HEK293 (cell line): ENCODE measurements at regions not wholly inside any gene's neighbourhood (a gene's known extent, or its start where the extent isn't known, plus 50 kb on each side); places are given as distances from the start of the nearest gene placed in this dataset.

Experiments used
- CTCF ChIA-PET: fragments of 350-600 bp; formaldehyde crosslinking; extraction: SDS; loops from one replicate; lab custom pipeline; 2021; ENCODE audit warnings: antibody characterized with exemption; lab: Yijun Ruan, JAX
- POLR2A ChIA-PET: fragments of 300-600 bp; formaldehyde crosslinking; extraction: SDS; loops from one replicate; lab custom pipeline; 2020; ENCODE audit warnings: antibody characterized with exemption, inconsistent platforms; lab: Yijun Ruan, JAX
- H3K27ac ChIP-seq: fragments of 200-500 bp; sonication (Bioruptor generic); 2 replicates; pipeline ENCODE4 v1.5.1; 2014; ENCODE audit warnings: low read depth, low read length, control low read depth, inconsistent platforms; ENCODE audit errors: extremely low read depth
- H3K36me3 ChIP-seq, 2 experiments: fragments of 200-500 bp in 1 of 2; sonication (Bioruptor generic) in 1 of 2; 1 replicate in 1 of 2; 2 replicates in 1 of 2; pipeline ENCODE4 v1.5.1; 2014 to 2017; ENCODE audit warnings: inconsistent platforms in 2 of 2, low read length in 2 of 2; ENCODE audit not compliant: control insufficient read depth in 2 of 2, insufficient read depth in 1 of 2
- H3K4me1 ChIP-seq: fragments of 200-500 bp; sonication (Bioruptor generic); 2 replicates; pipeline ENCODE4 v1.5.1; 2014; ENCODE audit warnings: mild to moderate bottlenecking, low read length, inconsistent platforms; ENCODE audit not compliant: control insufficient read depth, insufficient read depth
- H3K4me3 ChIP-seq: 2 replicates; pipeline ENCODE4 v1.5.1; 2011; ENCODE audit warnings: low read depth, mild to moderate bottlenecking, control low read depth, low read length, moderate library complexity
- H3K9me3 ChIP-seq: fragments of 200-500 bp; sonication (Bioruptor generic); 2 replicates; pipeline ENCODE4 v1.5.1; 2014; ENCODE audit warnings: low read depth, low read length, inconsistent platforms; ENCODE audit not compliant: control insufficient read depth, insufficient read depth
- GLIS1 ChIP-seq: fragments of 450-650 bp; formaldehyde crosslinking; IDR thresholded peaks from 2 replicates; pipeline ENCODE4 v1.5.1; 2016; ENCODE audit warnings: missing biosample characterization, missing genetic modification characterization
- OSR2 ChIP-seq: fragments of 450-650 bp; formaldehyde crosslinking; IDR thresholded peaks from 2 replicates; pipeline ENCODE4 v1.5.1; 2016; ENCODE audit warnings: missing biosample characterization, missing genetic modification characterization
- REPIN1 ChIP-seq: fragments of 450-650 bp; formaldehyde crosslinking; IDR thresholded peaks from 2 replicates; pipeline ENCODE4 v1.5.1; 2017; ENCODE audit warnings: missing biosample characterization, missing genetic modification characterization, low read depth
- TCF7L2 ChIP-seq: IDR thresholded peaks from 2 replicates; pipeline ENCODE4 v1.6.1; 2011; ENCODE audit warnings: low read depth, mild to moderate bottlenecking, inconsistent platforms, low read length, moderate library complexity, borderline replicate concordance
- ZBTB1 ChIP-seq: fragments of 450-650 bp; formaldehyde crosslinking; IDR thresholded peaks from 2 replicates; pipeline ENCODE4 v1.5.1; 2016; ENCODE audit warnings: missing biosample characterization, missing genetic modification characterization
- ZFP37 ChIP-seq: fragments of 450-650 bp; formaldehyde crosslinking; IDR thresholded peaks from 2 replicates; pipeline ENCODE4 v1.5.1; 2016; ENCODE audit warnings: missing biosample characterization, missing genetic modification characterization
- ZNF10 ChIP-seq: fragments of 450-650 bp; formaldehyde crosslinking; IDR thresholded peaks from 2 replicates; pipeline ENCODE4 v1.5.1; 2017; ENCODE audit warnings: missing biosample characterization, missing genetic modification characterization
- ZNF112 ChIP-seq: fragments of 450-650 bp; formaldehyde crosslinking; IDR thresholded peaks from 2 replicates; pipeline ENCODE4 v1.5.0; 2017; ENCODE audit warnings: missing biosample characterization, missing genetic modification characterization
- ZNF155 ChIP-seq: fragments of 450-650 bp; formaldehyde crosslinking; IDR thresholded peaks from 2 replicates; pipeline ENCODE4 v1.5.1; 2016; ENCODE audit warnings: missing biosample characterization, missing genetic modification characterization
- ZNF211 ChIP-seq: fragments of 450-650 bp; formaldehyde crosslinking; IDR thresholded peaks from 2 replicates; pipeline ENCODE4 v1.5.1; 2016; ENCODE audit warnings: low read depth, missing biosample characterization, missing genetic modification characterization
- ZNF223 ChIP-seq: fragments of 450-650 bp; formaldehyde crosslinking; IDR thresholded peaks from 2 replicates; pipeline ENCODE4 v1.5.1; 2016; ENCODE audit warnings: missing biosample characterization, missing genetic modification characterization
- ZNF292 ChIP-seq: fragments of 450-650 bp; formaldehyde crosslinking; IDR thresholded peaks from 2 replicates; pipeline ENCODE4 v1.5.1; 2016; ENCODE audit warnings: low read depth, missing biosample characterization, missing genetic modification characterization, borderline replicate concordance
- ZNF302 ChIP-seq: fragments of 450-650 bp; formaldehyde crosslinking; IDR thresholded peaks from 2 replicates; pipeline ENCODE4 v1.5.1; 2016; ENCODE audit warnings: missing biosample characterization, missing genetic modification characterization, low read depth
- ZNF549 ChIP-seq: fragments of 450-650 bp; IDR thresholded peaks from 2 replicates; pipeline ENCODE4 v1.5.1; 2018; ENCODE audit warnings: missing biosample characterization, missing genetic modification characterization, mild to moderate bottlenecking, inconsistent platforms, moderate library complexity
- ZNF610 ChIP-seq: fragments of 450-650 bp; formaldehyde crosslinking; IDR thresholded peaks from 2 replicates; pipeline ENCODE4 v1.5.1; 2016; ENCODE audit warnings: missing biosample characterization, missing genetic modification characterization, borderline replicate concordance
- ZNF660 ChIP-seq: fragments of 450-650 bp; IDR thresholded peaks from 2 replicates; pipeline ENCODE4 v1.5.1; 2018; ENCODE audit warnings: missing biosample characterization, mild to moderate bottlenecking, missing genetic modification characterization
- ZNF664 ChIP-seq: fragments of 450-650 bp; formaldehyde crosslinking; IDR thresholded peaks from 2 replicates; pipeline ENCODE4 v1.5.1; 2016; ENCODE audit warnings: missing biosample characterization, missing genetic modification characterization
- ZNF785 ChIP-seq: fragments of 450-650 bp; formaldehyde crosslinking; IDR thresholded peaks from 2 replicates; pipeline ENCODE4 v1.5.1; 2016; ENCODE audit warnings: missing biosample characterization, missing genetic modification characterization
- ZNF792 ChIP-seq: fragments of 450-650 bp; formaldehyde crosslinking; IDR thresholded peaks from 2 replicates; pipeline ENCODE4 v1.5.1; 2016; ENCODE audit warnings: missing biosample characterization, missing genetic modification characterization
- TF ChIP-seq, protein P1 (sequence below): fragments of 450-650 bp; formaldehyde crosslinking; IDR thresholded peaks from 2 replicates; pipeline ENCODE4 v1.5.1; 2016; ENCODE audit warnings: missing biosample characterization, missing genetic modification characterization
- TF ChIP-seq, protein P2 (sequence below): fragments of 450-650 bp; formaldehyde crosslinking; IDR thresholded peaks from 2 replicates; pipeline ENCODE4 v1.5.1; 2016; ENCODE audit warnings: missing biosample characterization, missing genetic modification characterization
- TF ChIP-seq, protein P3 (sequence below): fragments of 450-650 bp; formaldehyde crosslinking; conservative IDR thresholded peaks from 2 replicates; pipeline ENCODE4 v1.5.1; 2016; ENCODE audit warnings: low read depth, missing biosample characterization, missing genetic modification characterization
- TF ChIP-seq, protein P4 (sequence below): fragments of 450-650 bp; formaldehyde crosslinking; IDR thresholded peaks from 2 replicates; pipeline ENCODE4 v1.5.1; 2016; ENCODE audit warnings: missing biosample characterization, missing genetic modification characterization

DNA sequence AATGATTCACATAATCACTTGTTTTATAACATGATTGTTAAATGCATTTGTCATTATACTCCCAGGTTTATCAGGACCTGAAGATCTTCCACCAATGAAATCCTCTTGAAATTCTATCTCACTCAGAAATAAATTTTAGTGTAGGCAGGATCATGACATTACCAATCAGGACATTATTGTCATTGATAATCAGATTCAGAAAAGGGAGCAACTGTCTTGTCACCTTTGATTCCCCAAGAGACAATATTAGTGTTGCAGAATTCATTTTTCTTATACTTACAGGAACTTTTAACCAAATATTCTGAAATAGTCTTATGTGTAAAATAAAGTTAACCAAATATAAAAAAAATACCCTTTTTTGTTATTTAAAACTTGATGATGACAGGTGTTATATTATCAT, 1892.5 kb upstream of the ADGRL3 start:
- Histone ChIP-seq H3K4me1 (no peaks in the 10 kb centered on the region), H3K9me3 (no peaks in the 10 kb centered on the region), H3K27ac (no peak overlapping the region), H3K36me3 (no peaks in the 10 kb centered on the region), H3K4me3 (no peak overlapping the region)
- CTCF ChIA-PET: no interaction called here
- POLR2A ChIA-PET: no interaction called here
- no peak for TF ChIP-seq ZBTB1 (tag by site-specific recombination)
- TF ChIP-seq ZNF211 (tag by site-specific recombination): no peak
- no peak for TF ChIP-seq ZNF292 (tag by site-specific recombination)
- TF ChIP-seq, protein P1, sequence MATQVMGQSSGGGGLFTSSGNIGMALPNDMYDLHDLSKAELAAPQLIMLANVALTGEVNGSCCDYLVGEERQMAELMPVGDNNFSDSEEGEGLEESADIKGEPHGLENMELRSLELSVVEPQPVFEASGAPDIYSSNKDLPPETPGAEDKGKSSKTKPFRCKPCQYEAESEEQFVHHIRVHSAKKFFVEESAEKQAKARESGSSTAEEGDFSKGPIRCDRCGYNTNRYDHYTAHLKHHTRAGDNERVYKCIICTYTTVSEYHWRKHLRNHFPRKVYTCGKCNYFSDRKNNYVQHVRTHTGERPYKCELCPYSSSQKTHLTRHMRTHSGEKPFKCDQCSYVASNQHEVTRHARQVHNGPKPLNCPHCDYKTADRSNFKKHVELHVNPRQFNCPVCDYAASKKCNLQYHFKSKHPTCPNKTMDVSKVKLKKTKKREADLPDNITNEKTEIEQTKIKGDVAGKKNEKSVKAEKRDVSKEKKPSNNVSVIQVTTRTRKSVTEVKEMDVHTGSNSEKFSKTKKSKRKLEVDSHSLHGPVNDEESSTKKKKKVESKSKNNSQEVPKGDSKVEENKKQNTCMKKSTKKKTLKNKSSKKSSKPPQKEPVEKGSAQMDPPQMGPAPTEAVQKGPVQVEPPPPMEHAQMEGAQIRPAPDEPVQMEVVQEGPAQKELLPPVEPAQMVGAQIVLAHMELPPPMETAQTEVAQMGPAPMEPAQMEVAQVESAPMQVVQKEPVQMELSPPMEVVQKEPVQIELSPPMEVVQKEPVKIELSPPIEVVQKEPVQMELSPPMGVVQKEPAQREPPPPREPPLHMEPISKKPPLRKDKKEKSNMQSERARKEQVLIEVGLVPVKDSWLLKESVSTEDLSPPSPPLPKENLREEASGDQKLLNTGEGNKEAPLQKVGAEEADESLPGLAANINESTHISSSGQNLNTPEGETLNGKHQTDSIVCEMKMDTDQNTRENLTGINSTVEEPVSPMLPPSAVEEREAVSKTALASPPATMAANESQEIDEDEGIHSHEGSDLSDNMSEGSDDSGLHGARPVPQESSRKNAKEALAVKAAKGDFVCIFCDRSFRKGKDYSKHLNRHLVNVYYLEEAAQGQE: no peak

DNA sequence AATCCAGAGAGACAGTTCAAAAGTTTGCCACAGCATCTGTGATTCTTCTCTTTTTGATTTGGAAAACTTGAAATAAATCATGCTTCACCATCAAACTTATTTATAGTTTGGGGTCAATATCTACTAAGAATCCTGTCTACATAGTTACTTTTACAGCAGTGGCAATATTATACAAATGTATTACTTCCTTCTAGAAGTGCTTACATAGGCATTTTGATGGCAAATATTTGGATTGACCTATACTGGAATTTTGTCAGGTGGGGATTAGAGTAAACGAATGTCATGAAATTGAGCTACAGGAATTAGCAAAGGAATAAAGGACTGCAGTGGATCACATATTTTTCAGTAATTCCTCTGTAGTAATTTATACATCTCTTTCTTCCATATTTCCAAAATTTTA, 1885.5 kb upstream of the ADGRL3 start:
- Histone ChIP-seq H3K27ac (no peak overlapping the region), H3K9me3 (no peaks in the 10 kb centered on the region), H3K4me1 (no peaks in the 10 kb centered on the region), H3K36me3 (no peaks in the 10 kb centered on the region), H3K4me3 (no peak overlapping the region)
- POLR2A ChIA-PET: no interaction called here
- CTCF ChIA-PET: no interaction called here
- TF ChIP-seq ZNF664 (tag by site-specific recombination) (no peak), ZNF792 (tag by site-specific recombination) (no peak), ZNF223 (tag by site-specific recombination) (no peak), REPIN1 (tag by site-specific recombination) (no peak), ZNF785 (tag by site-specific recombination) (no peak), ZFP37 (no peak), ZNF302 (tag by site-specific recombination) (no peak), GLIS1 (no peak), OSR2 (no peak), ZNF549 (tag by site-specific recombination) (no peak), ZNF155 (tag by site-specific recombination) (no peak), ZNF112 (no peak), ZNF660 (tag by site-specific recombination) (no peak), ZNF610 (tag by site-specific recombination) (no peak), ZNF10 (tag by site-specific recombination) (no peak), TCF7L2 (no peak)
- TF ChIP-seq, protein P2, sequence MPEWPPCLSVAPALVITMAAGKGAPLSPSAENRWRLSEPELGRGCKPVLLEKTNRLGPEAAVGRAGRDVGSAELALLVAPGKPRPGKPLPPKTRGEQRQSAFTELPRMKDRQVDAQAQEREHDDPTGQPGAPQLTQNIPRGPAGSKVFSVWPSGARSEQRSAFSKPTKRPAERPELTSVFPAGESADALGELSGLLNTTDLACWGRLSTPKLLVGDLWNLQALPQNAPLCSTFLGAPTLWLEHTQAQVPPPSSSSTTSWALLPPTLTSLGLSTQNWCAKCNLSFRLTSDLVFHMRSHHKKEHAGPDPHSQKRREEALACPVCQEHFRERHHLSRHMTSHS (tag by site-specific recombination): no peak
- TF ChIP-seq, protein P3, sequence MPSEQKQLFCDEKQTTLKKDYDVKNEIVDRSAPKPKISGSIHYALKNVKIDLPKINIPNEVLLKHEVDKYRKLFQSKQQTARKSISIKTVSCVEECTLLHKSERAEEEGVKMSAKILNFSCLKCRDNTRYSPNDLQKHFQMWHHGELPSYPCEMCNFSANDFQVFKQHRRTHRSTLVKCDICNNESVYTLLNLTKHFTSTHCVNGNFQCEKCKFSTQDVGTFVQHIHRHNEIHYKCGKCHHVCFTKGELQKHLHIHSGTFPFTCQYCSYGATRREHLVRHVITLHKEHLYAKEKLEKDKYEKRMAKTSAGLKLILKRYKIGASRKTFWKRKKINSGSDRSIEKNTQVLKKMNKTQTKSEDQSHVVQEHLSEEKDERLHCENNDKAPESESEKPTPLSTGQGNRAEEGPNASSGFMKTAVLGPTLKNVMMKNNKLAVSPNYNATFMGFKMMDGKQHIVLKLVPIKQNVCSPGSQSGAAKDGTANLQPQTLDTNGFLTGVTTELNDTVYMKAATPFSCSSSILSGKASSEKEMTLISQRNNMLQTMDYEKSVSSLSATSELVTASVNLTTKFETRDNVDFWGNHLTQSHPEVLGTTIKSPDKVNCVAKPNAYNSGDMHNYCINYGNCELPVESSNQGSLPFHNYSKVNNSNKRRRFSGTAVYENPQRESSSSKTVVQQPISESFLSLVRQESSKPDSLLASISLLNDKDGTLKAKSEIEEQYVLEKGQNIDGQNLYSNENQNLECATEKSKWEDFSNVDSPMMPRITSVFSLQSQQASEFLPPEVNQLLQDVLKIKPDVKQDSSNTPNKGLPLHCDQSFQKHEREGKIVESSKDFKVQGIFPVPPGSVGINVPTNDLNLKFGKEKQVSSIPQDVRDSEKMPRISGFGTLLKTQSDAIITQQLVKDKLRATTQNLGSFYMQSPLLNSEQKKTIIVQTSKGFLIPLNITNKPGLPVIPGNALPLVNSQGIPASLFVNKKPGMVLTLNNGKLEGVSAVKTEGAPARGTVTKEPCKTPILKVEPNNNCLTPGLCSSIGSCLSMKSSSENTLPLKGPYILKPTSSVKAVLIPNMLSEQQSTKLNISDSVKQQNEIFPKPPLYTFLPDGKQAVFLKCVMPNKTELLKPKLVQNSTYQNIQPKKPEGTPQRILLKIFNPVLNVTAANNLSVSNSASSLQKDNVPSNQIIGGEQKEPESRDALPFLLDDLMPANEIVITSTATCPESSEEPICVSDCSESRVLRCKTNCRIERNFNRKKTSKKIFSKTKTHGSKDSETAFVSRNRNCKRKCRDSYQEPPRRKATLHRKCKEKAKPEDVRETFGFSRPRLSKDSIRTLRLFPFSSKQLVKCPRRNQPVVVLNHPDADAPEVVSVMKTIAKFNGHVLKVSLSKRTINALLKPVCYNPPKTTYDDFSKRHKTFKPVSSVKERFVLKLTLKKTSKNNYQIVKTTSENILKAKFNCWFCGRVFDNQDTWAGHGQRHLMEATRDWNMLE (tag by site-specific recombination): no peak
- TF ChIP-seq, protein P4, sequence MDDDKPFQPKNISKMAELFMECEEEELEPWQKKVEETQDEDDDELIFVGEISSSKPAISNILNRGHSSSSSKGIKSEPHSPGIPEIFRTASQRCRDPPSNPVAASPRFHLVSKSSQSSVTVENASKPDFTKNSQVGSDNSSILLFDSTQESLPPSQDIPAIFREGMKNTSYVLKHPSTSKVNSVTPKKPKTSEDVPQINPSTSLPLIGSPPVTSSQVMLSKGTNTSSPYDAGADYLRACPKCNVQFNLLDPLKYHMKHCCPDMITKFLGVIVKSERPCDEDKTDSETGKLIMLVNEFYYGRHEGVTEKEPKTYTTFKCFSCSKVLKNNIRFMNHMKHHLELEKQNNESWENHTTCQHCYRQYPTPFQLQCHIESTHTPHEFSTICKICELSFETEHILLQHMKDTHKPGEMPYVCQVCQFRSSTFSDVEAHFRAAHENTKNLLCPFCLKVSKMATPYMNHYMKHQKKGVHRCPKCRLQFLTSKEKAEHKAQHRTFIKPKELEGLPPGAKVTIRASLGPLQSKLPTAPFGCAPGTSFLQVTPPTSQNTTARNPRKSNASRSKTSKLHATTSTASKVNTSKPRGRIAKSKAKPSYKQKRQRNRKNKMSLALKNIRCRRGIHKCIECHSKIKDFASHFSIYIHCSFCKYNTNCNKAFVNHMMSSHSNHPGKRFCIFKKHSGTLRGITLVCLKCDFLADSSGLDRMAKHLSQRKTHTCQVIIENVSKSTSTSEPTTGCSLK (tag by site-specific recombination): no peak
